ENCODE measurements at regions not wholly inside any gene's neighbourhood (a gene's known extent, or its start where the extent isn't known, plus 50 kb on each side); places are given as distances from the start of the nearest gene placed in this dataset.

DNA sequence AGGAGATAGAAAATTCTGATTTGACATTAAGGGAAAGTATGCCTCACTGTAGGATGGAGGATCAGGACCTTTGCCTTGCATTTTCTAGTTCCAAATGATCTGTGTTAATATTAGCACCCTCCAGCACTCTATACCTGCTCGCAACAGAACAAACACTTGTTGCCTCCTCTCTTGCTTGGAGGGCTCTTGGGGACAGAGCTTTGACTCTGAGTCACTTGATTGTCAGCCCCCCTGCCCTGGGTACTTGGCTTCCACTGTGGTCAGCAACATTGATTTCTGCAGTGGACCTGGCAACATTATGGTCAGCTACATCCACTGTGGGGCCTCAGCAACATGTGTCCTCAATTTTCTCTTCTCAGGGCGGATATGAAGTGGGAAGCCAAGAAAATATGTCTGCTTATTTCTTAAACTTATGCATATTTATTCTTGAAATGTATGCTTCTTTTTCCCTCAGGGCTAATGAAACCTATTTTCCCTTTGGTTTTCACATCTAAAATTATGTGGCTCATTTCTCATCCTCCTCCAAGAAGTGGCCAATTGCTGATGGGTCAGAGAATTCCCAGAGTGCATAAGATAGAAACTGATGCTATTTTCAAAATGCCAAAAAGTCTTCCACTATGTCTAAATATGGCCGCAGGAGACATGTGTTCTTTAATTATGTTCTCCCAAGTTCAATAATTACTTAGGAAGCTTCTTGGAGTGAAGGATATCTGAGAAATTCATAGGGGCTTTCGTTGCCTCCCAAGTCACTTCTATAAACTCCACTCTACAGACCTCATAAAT, 94.6 kb upstream of the SMIM36 start:
- Histone ChIP-seq H3K27ac (peak overlapping the region; percentile 43), H3K4me1 (peaks cover 44% of the 10 kb centered on the region), H3K9me3 (no peaks in the 10 kb centered on the region), H3K36me3 (no peaks in the 10 kb centered on the region), H3K27me3 (ENCODE audit: low read depth) (no peaks in the 10 kb centered on the region), H3K4me3 (no peak overlapping the region)
- intact Hi-C loops (cut with DNase I) = no loop called here
- DNase-seq = no peak
- TF ChIP-seq, protein P1, sequence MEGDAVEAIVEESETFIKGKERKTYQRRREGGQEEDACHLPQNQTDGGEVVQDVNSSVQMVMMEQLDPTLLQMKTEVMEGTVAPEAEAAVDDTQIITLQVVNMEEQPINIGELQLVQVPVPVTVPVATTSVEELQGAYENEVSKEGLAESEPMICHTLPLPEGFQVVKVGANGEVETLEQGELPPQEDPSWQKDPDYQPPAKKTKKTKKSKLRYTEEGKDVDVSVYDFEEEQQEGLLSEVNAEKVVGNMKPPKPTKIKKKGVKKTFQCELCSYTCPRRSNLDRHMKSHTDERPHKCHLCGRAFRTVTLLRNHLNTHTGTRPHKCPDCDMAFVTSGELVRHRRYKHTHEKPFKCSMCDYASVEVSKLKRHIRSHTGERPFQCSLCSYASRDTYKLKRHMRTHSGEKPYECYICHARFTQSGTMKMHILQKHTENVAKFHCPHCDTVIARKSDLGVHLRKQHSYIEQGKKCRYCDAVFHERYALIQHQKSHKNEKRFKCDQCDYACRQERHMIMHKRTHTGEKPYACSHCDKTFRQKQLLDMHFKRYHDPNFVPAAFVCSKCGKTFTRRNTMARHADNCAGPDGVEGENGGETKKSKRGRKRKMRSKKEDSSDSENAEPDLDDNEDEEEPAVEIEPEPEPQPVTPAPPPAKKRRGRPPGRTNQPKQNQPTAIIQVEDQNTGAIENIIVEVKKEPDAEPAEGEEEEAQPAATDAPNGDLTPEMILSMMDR (IDR thresholded peaks at IDR 0.05) = no peak
- ATAC-seq = peak; percentile 61 to 73

DNA sequence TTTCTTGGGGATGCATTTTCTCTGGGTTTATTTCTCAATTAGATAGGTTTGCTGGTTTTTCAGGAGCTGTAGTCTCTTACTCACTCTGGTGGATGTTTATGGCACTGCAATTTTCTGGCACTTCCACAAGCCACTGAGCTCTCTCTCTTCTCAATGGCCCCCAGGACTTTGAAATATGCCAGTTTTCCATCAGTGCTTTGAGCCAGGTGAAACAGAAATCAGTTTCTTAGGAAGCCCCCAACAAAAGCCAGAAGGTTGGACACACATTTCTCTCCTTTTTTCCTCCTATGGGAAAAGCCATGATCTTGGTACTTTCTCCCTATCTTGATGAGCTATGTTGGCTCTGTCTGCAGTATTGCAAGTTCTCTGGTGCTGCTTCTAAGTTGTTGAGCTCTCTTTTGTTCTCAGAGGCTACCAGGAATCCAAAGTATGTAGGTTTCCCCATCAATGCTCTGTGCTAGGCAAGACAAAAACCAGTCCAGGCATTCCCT, 90.7 kb upstream of the SMIM36 start:
- ATAC-seq = peak; percentile 41 to 53
- TF ChIP-seq, protein P1 (IDR thresholded peaks at IDR 0.05) = peak; percentile 73

DNA sequence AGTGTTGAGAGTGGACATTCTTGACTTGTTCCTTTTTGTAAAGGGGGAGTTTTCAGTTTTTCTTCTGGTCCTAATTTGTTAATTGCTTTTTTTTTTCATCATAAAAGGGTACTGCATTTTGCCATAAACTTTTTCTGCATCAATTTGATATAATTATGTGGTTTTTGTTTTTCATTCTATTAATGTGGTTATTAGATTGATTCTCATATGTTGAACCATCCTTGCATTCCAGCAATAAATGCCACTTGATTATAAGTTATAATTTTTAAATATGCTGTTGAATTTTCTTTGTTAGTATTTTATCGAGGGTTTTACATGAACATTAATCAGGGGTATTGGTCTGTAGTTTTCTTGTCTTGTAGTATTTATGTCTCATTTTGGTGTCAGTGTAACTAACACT, 87.2 kb upstream of the SMIM36 start:
- Histone ChIP-seq H3K27ac (no peak overlapping the region), H3K27me3 (ENCODE audit: low read depth) (no peaks in the 10 kb centered on the region)
- ATAC-seq = no peak

More for the DNA sequence above, 90.7 kb upstream of the SMIM36 start:
- no peak for DNase-seq
- Histone ChIP-seq H3K27ac (no peak overlapping the region), H3K27me3 (ENCODE audit: low read depth) (no peaks in the 10 kb centered on the region), H3K4me1 (peaks cover 13% of the 10 kb centered on the region), H3K9me3 (peaks cover 26% of the 10 kb centered on the region), H3K36me3 (no peaks in the 10 kb centered on the region), H3K4me3 (no peak overlapping the region)
- intact Hi-C loops (cut with DNase I) = no loop called here

DNA sequence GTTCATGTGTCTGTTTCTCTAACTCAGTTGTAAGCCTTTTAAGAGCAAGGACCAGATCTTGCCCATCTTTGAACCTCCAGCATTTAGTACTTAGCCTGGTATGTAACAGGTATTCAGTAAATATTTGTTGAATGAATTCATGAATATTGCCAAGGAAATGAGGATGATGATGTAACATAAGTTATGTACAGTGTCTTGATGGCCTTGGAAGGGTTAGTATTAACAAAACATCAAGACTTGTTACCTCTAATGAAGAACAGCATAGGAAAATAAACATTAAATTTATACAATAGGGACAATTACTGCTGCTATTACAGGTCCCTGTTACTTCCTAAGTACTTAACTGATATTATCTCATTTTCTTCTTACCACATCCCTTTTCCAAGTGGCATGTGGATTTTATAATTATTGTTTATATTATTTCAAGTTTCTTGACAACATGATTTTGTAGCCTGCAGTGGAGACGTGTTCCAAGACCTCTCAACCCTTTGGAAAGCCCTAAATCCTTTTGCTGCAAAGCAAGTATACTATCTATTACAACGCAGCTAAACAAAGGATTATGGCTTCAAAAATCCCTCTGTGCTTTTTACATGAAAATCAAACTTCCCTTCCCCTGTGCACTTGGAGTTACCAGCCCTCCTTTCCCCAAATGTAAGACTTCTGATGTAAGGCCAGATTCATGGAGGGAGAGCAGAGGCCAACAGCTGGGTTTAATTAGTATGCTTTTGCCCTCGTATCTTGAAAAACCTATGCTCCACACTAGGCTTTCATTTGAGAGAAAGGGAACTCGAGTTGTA, 77.4 kb upstream of the SMIM36 start:
- H3K4me1 ChIP-seq = peaks cover 31% of the 10 kb centered on the region
- no peak for ATAC-seq

More for the DNA sequence above, 87.2 kb upstream of the SMIM36 start:
- Histone ChIP-seq H3K4me3 (no peak overlapping the region), H3K9me3 (peaks cover 26% of the 10 kb centered on the region), H3K4me1 (no peaks in the 10 kb centered on the region), H3K36me3 (no peaks in the 10 kb centered on the region)
- no peak for DNase-seq
- intact Hi-C loops (cut with DNase I) = no loop called here
- TF ChIP-seq, protein P1 (IDR thresholded peaks at IDR 0.05) = no peak

DNA sequence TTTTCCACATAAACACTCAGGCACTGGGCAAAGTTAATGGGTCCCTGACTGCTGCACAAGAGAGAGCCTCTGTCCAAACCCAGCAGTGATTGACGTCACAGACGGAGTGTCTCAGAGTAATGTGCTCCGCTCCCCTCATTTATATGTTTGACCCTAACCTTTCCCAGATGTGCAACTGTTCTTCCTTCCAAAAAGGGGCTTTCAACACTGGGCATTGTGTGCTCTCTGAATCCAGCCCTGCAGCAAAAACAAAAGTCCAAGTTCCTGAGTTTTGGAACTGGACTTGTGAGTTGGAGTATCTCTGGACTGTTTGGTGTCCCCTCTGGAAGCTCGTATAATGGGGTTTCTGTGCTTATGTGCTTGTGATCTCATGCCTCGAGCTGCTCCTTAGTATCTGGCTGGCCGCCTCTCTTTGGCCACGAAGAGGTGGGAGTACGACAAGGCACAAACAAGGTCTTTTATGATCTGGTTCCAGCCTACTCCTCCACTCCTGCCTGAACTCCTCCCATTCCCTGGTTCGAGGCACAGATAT, 76.4 kb upstream of the SMIM36 start:
- TF ChIP-seq, protein P1 (IDR thresholded peaks at IDR 0.05) = no peak
- intact Hi-C loops (cut with DNase I) = no loop called here
- Histone ChIP-seq H3K4me1 (peaks cover 36% of the 10 kb centered on the region), H3K36me3 (no peaks in the 10 kb centered on the region), H3K27me3 (ENCODE audit: low read depth) (no peaks in the 10 kb centered on the region), H3K27ac (peak overlapping the region; percentile 57), H3K4me3 (no peak overlapping the region), H3K9me3 (no peaks in the 10 kb centered on the region)
- ATAC-seq = peak; percentile 56 to 73
- DNase-seq = no peak

More for the DNA sequence above, 77.4 kb upstream of the SMIM36 start:
- Histone ChIP-seq H3K4me3 (no peak overlapping the region), H3K27me3 (ENCODE audit: low read depth) (no peaks in the 10 kb centered on the region), H3K9me3 (no peaks in the 10 kb centered on the region), H3K36me3 (no peaks in the 10 kb centered on the region), H3K27ac (peak overlapping the region; percentile 57)
- intact Hi-C loops (cut with DNase I) = no loop called here
- TF ChIP-seq, protein P1 (IDR thresholded peaks at IDR 0.05) = no peak
- DNase-seq = no peak

Data from lower lobe of right lung (tissue), 2 donors.